Psoas muscle (tissue), 7 donors: ENCODE measurements at regions not wholly inside any gene's neighbourhood (a gene's known extent, or its start where the extent isn't known, plus 50 kb on each side); places are given as distances from the start of the nearest gene placed in this dataset.

ENCODE experiments used
- ATAC-seq, 4 donors: fragments of 200-7000 bp; cut with Tn5 transposase; one replicate each; pipeline ENCODE4 v1.9.1; 2020; ENCODE audit warnings: moderate library complexity in 3 of 4, mild to moderate bottlenecking in 2 of 4
- DNase-seq, 2 donors: peaks; one replicate each; pipeline ENCODE4 v3.0.0-alpha.2; 2020
- H3K27ac ChIP-seq: fragments of 200-600 bp; one replicate; pipeline ENCODE4 v1.8.0; 2022
- H3K27me3 ChIP-seq, 3 donors: fragments of 200-600 bp in 1 of 3; one replicate each; pipeline versions ENCODE4 v1.6.1 to v1.8.0; 2013 to 2022; ENCODE audit warnings: low read length in 2 of 3, mild to moderate bottlenecking in 2 of 3, moderate library complexity in 1 of 3; ENCODE audit not compliant: insufficient read depth in 3 of 3
- H3K36me3 ChIP-seq, 2 donors: fragments of 200-600 bp in 1 of 2; one replicate each; pipeline versions ENCODE4 v1.6.1 to v1.8.0; 2013 to 2022; ENCODE audit warnings: low read depth in 1 of 2, mild to moderate bottlenecking in 1 of 2, moderate library complexity in 1 of 2; ENCODE audit not compliant: insufficient read depth in 1 of 2
- H3K4me1 ChIP-seq: fragments of 200-600 bp; one replicate; pipeline ENCODE4 v1.8.0; 2022
- H3K4me3 ChIP-seq: fragments of 200-600 bp; one replicate; pipeline ENCODE4 v1.8.0; 2022; ENCODE audit warnings: mild to moderate bottlenecking
- H3K9me3 ChIP-seq: fragments of 200-600 bp; one replicate; pipeline ENCODE4 v1.8.0; 2022
- CTCF ChIP-seq: fragments of 200-600 bp; IDR thresholded peaks from one replicate; pipeline ENCODE4 v1.8.0; 2022; ENCODE audit warnings: antibody characterized with exemption
- WGBS, 3 donors: extraction: QIAGEN DNeasy Blood & Tissue Kit; methylation state at CpG; one replicate each; pipeline versions ENCODE4 v1.1.6 to v1.1.7; 2013; 5-methylcytosine and 5-hydroxymethylcytosine counted together
- intact Hi-C, 2 donors: fragments of 100-400 bp; cut with DNase I; formaldehyde crosslinking; loops; one replicate each; pipeline versions ENCODE4 v1.11.0 to v1.14.2; 2022
- donor health status: healthy with polysubstance abuse.
- donor health status: DM: no; HTN: no; CAD: no; lungs with moderate emphysema.
- donor health status: Bipolar disorder and iron deficiency.
- donor health status: healthy.
- donor health status: DM: yes; HTN: yes; CAD: no.
- donor health status: DM: no; HTN: no; CAD: no.
- donor health status: DM: yes; HTN: yes; CAD: no.

GRCh38 chr7:130945411-130945811, 211.4 kb upstream of the KLF14 start:
- Histone ChIP-seq H3K4me1 (peaks cover 56% of the 10 kb centered on the region), H3K9me3 (no peaks in the 10 kb centered on the region), H3K4me3 (peak overlapping the region; percentile 8), H3K36me3 (peaks cover 0 to 3% of the 10 kb centered on the region in 2 donors), H3K27me3 (no peaks in the 10 kb centered on the region), H3K27ac (peak overlapping the region; percentile 94)
- DNase-seq = no peak
- ATAC-seq = no peak
- intact Hi-C loops = loop anchor here in 1 of 2 donors (5.0 kb wide), 1 partner anchor 62 kb away; no protein-coding TSS in a partner anchor
- no peak for TF ChIP-seq CTCF
- 68 to 90% (median 76%) methylated on average over 5 of the region's 5 CpGs for WGBS, 3 donors

GRCh38 chr7:130946114-130946513, 212.1 kb upstream of the KLF14 start:
- TF ChIP-seq CTCF = no peak
- peaks cover 0 to 5% of the 10 kb centered on the region in 2 donors for H3K36me3 ChIP-seq
- H3K4me1 ChIP-seq = peaks cover 61% of the 10 kb centered on the region
- intact Hi-C loops = loop anchor here in 1 of 2 donors (5.0 kb wide), 1 partner anchor 61 kb away; no protein-coding TSS in a partner anchor
- peak overlapping the region; percentile 94 for H3K27ac ChIP-seq
- H3K27me3 ChIP-seq = no peaks in the 10 kb centered on the region
- H3K4me3 ChIP-seq = no peak overlapping the region
- 41 to 79% (median 44%) methylated on average over 1 of the region's 1 CpG for WGBS, 3 donors
- DNase-seq (no peak), ATAC-seq (no peak)
- H3K9me3 ChIP-seq = no peaks in the 10 kb centered on the region

GRCh38 chr7:130947792-130948580, 214.0 kb upstream of the KLF14 start:
- TF ChIP-seq CTCF = no peak
- Histone ChIP-seq H3K36me3 (peaks cover 0 to 18% of the 10 kb centered on the region in 2 donors), H3K4me3 (no peak overlapping the region), H3K9me3 (no peaks in the 10 kb centered on the region), H3K27ac (peak overlapping the region; percentile 94), H3K4me1 (peaks cover 68% of the 10 kb centered on the region), H3K27me3 (no peaks in the 10 kb centered on the region)
- no peak for ATAC-seq
- DNase-seq = no peak
- intact Hi-C loops = loop anchor here in 1 of 2 donors (5.0 kb wide), 1 partner anchor 59 kb away; no protein-coding TSS in a partner anchor
- 89 to 94% (median 92%) methylated on average over 6 of the region's 6 CpGs for WGBS, 3 donors

- Histone ChIP-seq H3K27me3 (no peaks in the 10 kb centered on the region), H3K4me1 (peaks cover 60% of the 10 kb centered on the region), H3K36me3 (peaks cover 0 to 18% of the 10 kb centered on the region in 2 donors), H3K9me3 (no peaks in the 10 kb centered on the region), H3K27ac (peak overlapping the region; percentile 41), H3K4me3 (no peak overlapping the region)
- WGBS, 3 donors = 58 to 97% (median 70%) methylated on average over 1 of the region's 1 CpG
- intact Hi-C loops = loop anchor here in 1 of 2 donors (5.0 kb wide), 1 partner anchor 58 kb away; no protein-coding TSS in a partner anchor
- ATAC-seq (no peak), DNase-seq (no peak)
- no peak for TF ChIP-seq CTCF
These were observed 214.8 kb upstream of the KLF14 start for GRCh38 chr7:130948822-130949221.
